ENCODE measurements at regions not wholly inside any gene's neighbourhood (a gene's known extent, or its start where the extent isn't known, plus 50 kb on each side); places are given as distances from the start of the nearest gene placed in this dataset.
"Not testable (repeated sequence)": the region's sequence is repeated elsewhere in the genome, so short reads cannot be mapped to it uniquely, and the experiment has no call there.

DNA sequence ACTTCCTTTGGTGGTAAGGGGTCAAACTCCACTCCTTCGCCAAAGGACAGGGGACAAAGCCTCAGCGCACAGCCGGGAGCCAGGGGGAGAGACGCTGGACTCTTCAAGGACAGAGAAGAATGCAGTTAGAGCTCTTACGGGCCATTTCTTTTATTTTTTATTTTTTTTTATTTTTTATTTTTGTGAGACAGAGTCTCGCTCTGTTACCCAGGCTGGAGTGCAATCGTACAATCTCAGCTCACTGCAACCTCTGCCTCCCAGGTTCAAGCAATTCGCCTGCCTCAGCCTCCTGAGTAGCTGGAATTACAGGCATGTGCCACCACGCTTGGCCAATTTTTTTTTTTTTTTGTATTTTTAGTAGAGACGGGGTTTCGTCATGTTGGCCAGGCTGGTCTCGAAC lies 93.2 kb upstream of the RPH3AL start, which contains the start of gene RFLNB:
TSS of gene RFLNB (minus strand) at position 101 of the 400 bp plus-strand sequence.
- DNase-seq (ENCODE audit: low spot score) = not testable (repeated sequence)

DNA sequence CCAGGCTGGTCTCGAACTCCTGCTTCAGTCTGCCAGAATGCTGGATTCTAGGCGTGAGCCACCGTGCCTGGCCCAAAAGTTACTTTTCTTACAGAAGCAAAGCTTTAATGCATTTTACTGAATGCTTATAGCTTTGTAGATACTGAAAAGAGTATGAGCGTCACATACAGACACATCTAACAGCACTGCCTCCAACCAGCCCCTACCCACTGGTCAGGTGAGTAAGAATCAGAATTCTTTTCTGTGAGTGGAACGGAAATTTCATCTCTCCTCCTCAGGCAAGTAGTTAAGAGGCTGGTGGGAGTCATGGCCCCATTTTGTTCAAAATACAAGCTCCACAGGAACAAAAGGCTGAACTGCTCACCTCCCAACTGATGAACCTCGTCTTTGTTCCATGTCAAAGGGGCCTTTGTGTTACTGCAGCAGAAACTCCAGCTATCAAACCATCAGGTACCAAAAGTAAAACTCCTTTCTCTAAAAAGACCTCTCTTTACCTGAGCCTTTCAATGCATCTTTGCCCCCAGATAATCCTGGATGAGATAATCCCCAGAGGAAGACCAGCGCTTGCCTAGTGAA lies 92.4 kb upstream of the RPH3AL start:
- TF ChIP-seq CTCF (IDR thresholded peaks at IDR 0.05; ENCODE audit: extremely low read depth, missing control alignments) = no peak
- DNase-seq (ENCODE audit: low spot score) = no peak

DNA sequence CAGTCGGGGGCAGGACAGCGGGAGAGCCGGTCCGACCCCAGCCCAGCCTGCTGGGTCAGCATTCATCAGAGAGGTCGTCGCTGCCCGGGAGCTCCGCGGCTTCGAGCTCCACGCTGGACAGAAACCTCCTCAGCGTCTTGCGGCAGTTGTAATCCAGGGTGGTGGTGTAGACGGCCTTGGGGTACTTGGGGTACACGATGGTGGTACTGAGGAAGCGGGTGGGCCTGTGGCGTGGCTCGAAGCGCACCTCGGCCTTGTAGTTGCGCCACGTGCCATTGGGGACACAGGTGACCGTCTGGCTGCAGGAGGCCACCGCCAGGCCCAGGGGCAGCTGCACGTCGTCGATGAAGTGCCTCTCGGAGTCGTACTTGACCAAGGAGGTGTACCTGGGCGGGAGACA lies 90.5 kb upstream of the RPH3AL start:
- no peak for TF ChIP-seq CTCF (IDR thresholded peaks at IDR 0.05; ENCODE audit: extremely low read depth, missing control alignments)
- no peak for DNase-seq (ENCODE audit: low spot score)

DNA sequence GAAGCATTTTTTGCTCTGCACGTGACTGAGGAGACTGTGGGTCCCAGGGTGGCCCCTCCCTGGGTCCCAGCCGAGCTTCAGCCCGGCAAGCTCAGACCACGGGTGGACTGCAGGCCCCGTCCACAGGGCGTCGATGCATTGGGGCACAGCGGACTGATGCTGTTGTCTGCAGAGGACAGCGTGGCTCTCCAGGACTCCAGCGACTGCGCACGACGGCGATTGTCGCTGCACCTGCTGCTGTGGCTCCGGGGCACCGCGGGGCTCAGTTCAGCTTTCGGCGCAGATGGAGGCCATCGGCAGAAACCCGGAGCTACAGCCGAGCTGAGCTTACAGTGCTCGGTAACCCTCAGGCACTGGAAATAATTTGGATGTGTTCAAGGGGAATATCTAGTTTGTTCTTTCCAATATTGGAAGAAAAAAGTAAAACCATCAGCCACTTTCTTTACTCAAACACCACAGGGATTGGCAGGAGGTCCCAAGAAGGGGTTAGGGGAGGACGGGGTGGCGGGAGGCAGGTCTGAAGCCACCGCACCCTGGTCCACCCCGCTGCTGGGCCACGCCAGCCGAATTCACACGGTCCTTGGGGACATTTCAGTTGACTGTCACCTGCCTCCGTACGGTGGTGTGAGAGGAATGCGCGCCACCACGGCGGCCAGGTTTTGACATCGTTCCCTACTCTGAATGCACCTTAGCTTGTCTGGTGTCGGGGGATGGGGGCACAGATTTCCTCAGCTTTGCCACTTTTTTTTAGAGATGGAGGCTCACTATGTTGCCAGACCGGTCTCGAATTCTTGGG lies 88.7 kb upstream of the RPH3AL start:
- TF ChIP-seq CTCF (IDR thresholded peaks at IDR 0.05; ENCODE audit: extremely low read depth, missing control alignments) = no peak
- DNase-seq (ENCODE audit: low spot score) = no peak

DNA sequence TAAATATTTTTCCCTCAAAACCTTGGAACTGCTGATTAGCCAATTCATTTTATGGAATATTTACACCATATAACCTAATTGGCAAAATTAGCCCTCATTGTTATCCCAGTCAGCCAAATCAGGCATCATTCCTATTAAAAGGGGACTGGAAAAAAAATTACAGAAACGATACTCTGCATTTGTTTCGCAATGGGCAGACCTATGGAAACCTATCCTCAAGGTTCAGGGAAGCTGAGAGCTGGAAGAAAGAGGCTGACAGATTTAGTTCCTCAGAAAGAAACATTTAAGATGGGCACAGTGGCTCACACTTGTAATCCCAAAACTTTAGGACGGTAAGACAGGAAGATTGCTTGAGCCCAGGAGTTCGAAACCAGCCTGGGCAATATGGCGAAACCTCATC lies 85.6 kb upstream of the RPH3AL start:
- TF ChIP-seq CTCF (IDR thresholded peaks at IDR 0.05; ENCODE audit: extremely low read depth, missing control alignments) = no peak
- DNase-seq (ENCODE audit: low spot score) = no peak

DNA sequence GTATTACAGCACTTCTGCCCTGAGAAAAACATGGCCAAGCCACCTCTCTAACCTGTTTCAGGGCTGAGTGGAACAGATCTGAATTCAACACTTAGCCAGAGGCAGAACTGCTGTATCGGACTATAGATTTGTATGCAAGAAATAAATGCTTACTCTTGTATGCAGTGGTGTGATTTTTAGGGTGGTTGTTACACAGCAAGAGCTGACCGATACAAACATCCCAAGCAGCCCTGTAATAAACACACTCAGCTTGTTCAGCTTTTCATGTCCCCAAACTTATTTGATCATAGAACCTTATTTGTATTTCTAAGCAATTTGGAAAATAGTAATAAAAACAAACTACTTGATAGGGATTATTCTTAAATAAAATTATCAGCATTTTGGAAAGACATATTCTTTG lies 84.9 kb upstream of the RPH3AL start:
- TF ChIP-seq CTCF (IDR thresholded peaks at IDR 0.05; ENCODE audit: extremely low read depth, missing control alignments) = no peak
- no peak for DNase-seq (ENCODE audit: low spot score)

- no peak for TF ChIP-seq CTCF (IDR thresholded peaks at IDR 0.05; ENCODE audit: extremely low read depth, missing control alignments)
- DNase-seq (ENCODE audit: low spot score) = no peak
Measured at GRCh38 chr17:436571-436970, 84.0 kb upstream of the RPH3AL start.

GRCh38 chr17:432471-432870 lies 79.9 kb upstream of the RPH3AL start:
- DNase-seq (ENCODE audit: low spot score) = not testable (repeated sequence)
